MM.1S (cell line): ENCODE measurements at regions not wholly inside any gene's neighbourhood (a gene's known extent, or its start where the extent isn't known, plus 50 kb on each side); places are given as distances from the start of the nearest gene placed in this dataset.

ENCODE experiments used
- DNase-seq: peaks from one replicate; pipeline ENCODE4 v3.0.0-alpha.2; 2015
- H2AFZ ChIP-seq: fragments of 300-600 bp; sonication (generic); 2 replicates; pipeline ENCODE4 v1.6.0; 2016; ENCODE audit warnings: antibody characterized with exemption, low read length
- H3F3A ChIP-seq: fragments of 300-600 bp; sonication (generic); 2 replicates; pipeline ENCODE4 v1.6.1; 2016; ENCODE audit warnings: mild to moderate bottlenecking, antibody characterized with exemption, low read length, moderate library complexity, mixed read lengths; ENCODE audit not compliant: insufficient read depth
- H3K27ac ChIP-seq: fragments of 300-600 bp; sonication (generic); 2 replicates; pipeline ENCODE4 v1.5.1; 2016; ENCODE audit warnings: mild to moderate bottlenecking, low read length
- H3K27me3 ChIP-seq: fragments of 300-600 bp; sonication (generic); replicated peaks from 2 replicates; pipeline ENCODE4 v1.6.0; 2016; ENCODE audit warnings: low read length; ENCODE audit not compliant: insufficient read depth
- H3K36me3 ChIP-seq: fragments of 300-600 bp; sonication (generic); replicated peaks from 2 replicates; pipeline ENCODE4 v1.6.1; 2016; ENCODE audit warnings: mild to moderate bottlenecking, low read length, mixed read lengths; ENCODE audit not compliant: insufficient read depth
- H3K4me1 ChIP-seq: fragments of 300-600 bp; sonication (generic); 2 replicates; pipeline ENCODE4 v1.6.1; 2016; ENCODE audit warnings: low read length, mixed read lengths
- H3K4me2 ChIP-seq: fragments of 300-600 bp; sonication (generic); 2 replicates; pipeline ENCODE4 v1.6.0; 2016; ENCODE audit warnings: low read depth, low read length
- H3K4me3 ChIP-seq: fragments of 300-600 bp; sonication (generic); 2 replicates; pipeline ENCODE4 v1.5.1; 2016; ENCODE audit warnings: low read length, mixed read lengths
- H3K79me2 ChIP-seq: fragments of 300-600 bp; sonication (generic); 2 replicates; pipeline ENCODE4 v1.6.1; 2016; ENCODE audit warnings: mixed run types, low read length, mixed read lengths
- H3K9ac ChIP-seq: fragments of 300-600 bp; sonication (generic); 2 replicates; pipeline ENCODE4 v1.6.1; 2016; ENCODE audit warnings: low read length, mixed read lengths
- H3K9me2 ChIP-seq: fragments of 300-600 bp; sonication (generic); replicated peaks from 2 replicates; pipeline ENCODE4 v1.6.1; 2016; ENCODE audit warnings: mild to moderate bottlenecking, low read length, mixed read lengths; ENCODE audit not compliant: insufficient read depth
- H3K9me3 ChIP-seq: fragments of 300-600 bp; sonication (generic); replicated peaks from 2 replicates; pipeline ENCODE4 v1.6.1; 2016; ENCODE audit warnings: mild to moderate bottlenecking, low read length, mixed read lengths; ENCODE audit not compliant: insufficient read depth
- H4K20me1 ChIP-seq: fragments of 300-600 bp; sonication (generic); 2 replicates; pipeline ENCODE4 v1.6.1; 2016; ENCODE audit warnings: mild to moderate bottlenecking, low read length, moderate library complexity, mixed read lengths; ENCODE audit not compliant: insufficient read depth
- CTCF ChIP-seq: fragments of 300-600 bp; sonication (generic); IDR thresholded peaks from 2 replicates; pipeline ENCODE4 v1.5.1; 2016; ENCODE audit warnings: antibody characterized with exemption, low read length, mixed read lengths
- EZH2 ChIP-seq: fragments of 300-600 bp; sonication (generic); optimal IDR thresholded peaks from 2 replicates; pipeline ENCODE3; 2017; ENCODE audit warnings: low read depth, mild to moderate bottlenecking, antibody characterized with exemption, low read length, mixed read lengths
- EZH2phosphoT487 ChIP-seq: fragments of 300-600 bp; sonication (generic); IDR thresholded peaks from 2 replicates; pipeline ENCODE4 v1.6.1; 2018; ENCODE audit warnings: antibody characterized with exemption, low read length

- no peaks in the 10 kb centered on the region for H3K36me3 ChIP-seq
- H4K20me1 ChIP-seq = no peaks in the 10 kb centered on the region
- TF ChIP-seq CTCF = no peak
- TF ChIP-seq EZH2 = no peak
- TF ChIP-seq EZH2phosphoT487 = no peak
- H3K9me3 ChIP-seq = no peaks in the 10 kb centered on the region
- H3K27me3 ChIP-seq = no peaks in the 10 kb centered on the region
- H3K4me3 ChIP-seq = no peak overlapping the region
- H2AFZ ChIP-seq = no peak overlapping the region
- H3K4me2 ChIP-seq = no peak overlapping the region
- H3K27ac ChIP-seq = no peak overlapping the region
- no peaks in the 10 kb centered on the region for H3K9me2 ChIP-seq
- no peaks in the 10 kb centered on the region for H3K79me2 ChIP-seq
- H3K9ac ChIP-seq = no peak overlapping the region
- H3K4me1 ChIP-seq = no peaks in the 10 kb centered on the region
- no peaks in the 10 kb centered on the region for H3F3A ChIP-seq
- no peak for DNase-seq
These were observed 201.0 kb upstream of the ADRA1D start for GRCh38 chr20:4449957-4450715.

- no peak for TF ChIP-seq EZH2
- no peak for TF ChIP-seq EZH2phosphoT487
- TF ChIP-seq CTCF = no peak
- Histone ChIP-seq H3F3A (no peaks in the 10 kb centered on the region), H3K9me2 (no peaks in the 10 kb centered on the region), H3K9ac (no peak overlapping the region), H2AFZ (no peak overlapping the region), H3K4me3 (no peak overlapping the region), H3K36me3 (no peaks in the 10 kb centered on the region), H3K9me3 (no peaks in the 10 kb centered on the region), H3K4me2 (no peak overlapping the region), H3K79me2 (no peaks in the 10 kb centered on the region), H4K20me1 (no peaks in the 10 kb centered on the region), H3K4me1 (no peaks in the 10 kb centered on the region), H3K27me3 (no peaks in the 10 kb centered on the region), H3K27ac (no peak overlapping the region)
- no peak for DNase-seq
These were observed 196.7 kb upstream of the ADRA1D start for GRCh38 chr20:4445784-4446183.

DNA sequence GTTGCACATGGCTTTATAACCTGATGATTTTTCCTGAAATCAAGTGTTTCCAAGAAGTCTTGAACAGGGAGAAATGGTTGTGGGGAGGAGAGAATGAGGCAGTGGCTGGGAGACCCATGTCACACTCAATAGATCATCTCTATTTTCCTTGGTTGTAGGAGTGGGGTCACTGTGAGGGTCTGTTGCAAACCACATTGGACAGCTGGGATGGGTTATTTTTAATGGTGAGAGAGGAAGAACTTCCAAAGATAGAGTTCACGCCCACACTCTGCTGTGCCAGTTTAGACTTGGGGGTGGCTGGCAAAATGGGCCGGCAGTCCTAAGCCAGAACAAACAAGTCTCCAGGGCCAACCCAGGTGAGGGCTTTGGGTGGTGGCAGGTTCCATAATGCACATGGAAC, 196.2 kb upstream of the ADRA1D start:
- H3K4me2 ChIP-seq = no peak overlapping the region
- H3K27ac ChIP-seq = no peak overlapping the region
- no peaks in the 10 kb centered on the region for H3K9me2 ChIP-seq
- H2AFZ ChIP-seq = no peak overlapping the region
- DNase-seq = no peak
- no peaks in the 10 kb centered on the region for H3K9me3 ChIP-seq
- no peak overlapping the region for H3K4me3 ChIP-seq
- no peaks in the 10 kb centered on the region for H3K4me1 ChIP-seq
- H3K36me3 ChIP-seq = no peaks in the 10 kb centered on the region
- no peaks in the 10 kb centered on the region for H4K20me1 ChIP-seq
- no peaks in the 10 kb centered on the region for H3F3A ChIP-seq
- TF ChIP-seq CTCF = no peak
- TF ChIP-seq EZH2phosphoT487 = no peak
- TF ChIP-seq EZH2 = no peak
- H3K9ac ChIP-seq = no peak overlapping the region
- no peaks in the 10 kb centered on the region for H3K27me3 ChIP-seq
- H3K79me2 ChIP-seq = no peaks in the 10 kb centered on the region
